Neural progenitor cell (in vitro differentiated cells): ENCODE measurements at regions not wholly inside any gene's neighbourhood (a gene's known extent, or its start where the extent isn't known, plus 50 kb on each side); places are given as distances from the start of the nearest gene placed in this dataset.

Experiments used
- DNase-seq: peaks from one replicate; pipeline ENCODE4 v3.0.0-alpha.2; 2016; ENCODE audit warnings: low spot score
- H2AFZ ChIP-seq: fragments of 200-600 bp; sonication (generic); replicated peaks from 2 replicates; pipeline ENCODE4 v1.6.1; 2016; ENCODE audit warnings: antibody characterized with exemption
- H3F3A ChIP-seq: fragments of 200-600 bp; sonication (generic); 2 replicates; pipeline ENCODE4 v1.6.1; 2016; ENCODE audit warnings: antibody characterized with exemption, low read depth
- H3K27ac ChIP-seq: fragments of 200-600 bp; sonication (generic); 2 replicates; pipeline ENCODE4 v1.5.1; 2016; ENCODE audit warnings: mild to moderate bottlenecking
- H3K27me3 ChIP-seq: fragments of 200-600 bp; sonication (generic); 2 replicates; pipeline ENCODE4 v1.6.1; 2016; ENCODE audit warnings: mild to moderate bottlenecking, moderate library complexity
- H3K36me3 ChIP-seq: fragments of 200-600 bp; sonication (generic); 2 replicates; pipeline ENCODE4 v1.5.1; 2016
- H3K4me1 ChIP-seq: fragments of 200-600 bp; sonication (generic); 2 replicates; pipeline ENCODE4 v1.6.1; 2016; ENCODE audit warnings: mixed run types
- H3K4me2 ChIP-seq: fragments of 200-600 bp; sonication (generic); 2 replicates; pipeline ENCODE4 v1.6.1; 2016
- H3K4me3 ChIP-seq: fragments of 200-600 bp; sonication (generic); 2 replicates; pipeline ENCODE4 v1.5.1; 2016
- H3K79me2 ChIP-seq: fragments of 200-600 bp; sonication (generic); 2 replicates; pipeline ENCODE4 v1.6.1; 2016; ENCODE audit warnings: low read depth
- H3K9ac ChIP-seq: fragments of 200-600 bp; sonication (generic); 2 replicates; pipeline ENCODE4 v1.6.1; 2016
- H3K9me3 ChIP-seq: fragments of 200-600 bp; sonication (generic); 2 replicates; pipeline ENCODE4 v1.5.1; 2016; ENCODE audit warnings: low read depth
- H4K20me1 ChIP-seq: fragments of 200-600 bp; sonication (generic); 2 replicates; pipeline ENCODE4 v1.6.1; 2016; ENCODE audit warnings: low read depth
- H3K27ac Mint-ChIP-seq: 3 replicates; pipeline ENCODE4 v1.8.0; 2021; ENCODE audit warnings: mixed read lengths
- H3K27me3 Mint-ChIP-seq: 2 replicates; pipeline ENCODE4 v1.8.0; 2022; ENCODE audit warnings: low read depth, mild to moderate bottlenecking, inconsistent platforms, moderate library complexity, mixed read lengths; ENCODE audit not compliant: insufficient read depth
- H3K36me3 Mint-ChIP-seq: 3 replicates; pipeline ENCODE4 v1.8.0; 2021; ENCODE audit warnings: mixed read lengths
- H3K4me1 Mint-ChIP-seq: 3 replicates; pipeline ENCODE4 v1.8.0; 2021; ENCODE audit warnings: mixed read lengths
- H3K4me3 Mint-ChIP-seq: 3 replicates; pipeline ENCODE4 v1.8.0; 2021; ENCODE audit warnings: mild to moderate bottlenecking, moderate library complexity, mixed read lengths
- H3K9me3 Mint-ChIP-seq: 3 replicates; pipeline ENCODE4 v1.8.0; 2020; ENCODE audit warnings: mixed read lengths
- EZH2 ChIP-seq: fragments of 200-600 bp; sonication (generic); IDR thresholded peaks from 2 replicates; pipeline ENCODE4 v1.6.1; 2017; ENCODE audit warnings: antibody characterized with exemption, mild to moderate bottlenecking, moderate library complexity
- EZH2phosphoT487 ChIP-seq: fragments of 200-600 bp; sonication (generic); IDR thresholded peaks from 2 replicates; pipeline ENCODE4 v1.6.1; 2017; ENCODE audit warnings: antibody characterized with exemption
- TF ChIP-seq, protein P1 (sequence below): fragments of 200-600 bp; sonication (generic); IDR thresholded peaks from 2 replicates; pipeline ENCODE4 v1.5.1; 2017; ENCODE audit warnings: antibody characterized with exemption, mild to moderate bottlenecking

DNA sequence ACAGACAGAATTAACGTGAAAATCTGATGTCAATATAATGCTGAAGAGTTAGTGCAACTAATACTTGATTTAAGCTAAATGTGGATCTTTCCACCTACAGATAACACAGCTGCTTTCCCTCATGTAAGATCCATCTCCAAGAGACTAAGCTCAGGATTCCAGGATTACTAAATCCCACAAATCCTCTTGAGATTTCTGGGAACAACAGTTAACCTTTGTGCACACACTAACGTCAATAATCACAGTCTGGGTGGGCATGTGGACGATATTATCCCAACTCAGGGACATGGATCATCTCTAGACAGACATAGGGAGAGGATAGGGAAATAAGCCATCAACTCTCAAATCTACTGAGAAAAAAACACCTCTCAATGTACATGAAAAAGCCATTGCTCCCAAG lies 432.6 kb downstream of the SATB2 start:
- H3F3A ChIP-seq, result no peaks in the 10 kb centered on the region
- Mint-ChIP-seq H3K27me3 (no peaks in the 10 kb centered on the region), H3K27ac (no peak overlapping the region), H3K36me3 (no peaks in the 10 kb centered on the region), H3K4me1 (no peaks in the 10 kb centered on the region), H3K4me3 (no peak overlapping the region), H3K9me3 (no peaks in the 10 kb centered on the region)
- H3K4me3 ChIP-seq, result no peak overlapping the region
- no peaks in the 10 kb centered on the region for H3K4me1 ChIP-seq
- H3K36me3 ChIP-seq, result no peaks in the 10 kb centered on the region
- H3K27ac ChIP-seq, result peak overlapping the region; percentile 20
- H4K20me1 ChIP-seq, result no peaks in the 10 kb centered on the region
- peak; percentile 6 for DNase-seq
- H3K4me2 ChIP-seq, result no peak overlapping the region
- no peak overlapping the region for H3K9ac ChIP-seq
- no peaks in the 10 kb centered on the region for H3K9me3 ChIP-seq
- no peaks in the 10 kb centered on the region for H3K27me3 ChIP-seq
- H3K79me2 ChIP-seq, result no peaks in the 10 kb centered on the region
- TF ChIP-seq EZH2phosphoT487 (no peak), EZH2 (no peak)
- TF ChIP-seq, protein P1, sequence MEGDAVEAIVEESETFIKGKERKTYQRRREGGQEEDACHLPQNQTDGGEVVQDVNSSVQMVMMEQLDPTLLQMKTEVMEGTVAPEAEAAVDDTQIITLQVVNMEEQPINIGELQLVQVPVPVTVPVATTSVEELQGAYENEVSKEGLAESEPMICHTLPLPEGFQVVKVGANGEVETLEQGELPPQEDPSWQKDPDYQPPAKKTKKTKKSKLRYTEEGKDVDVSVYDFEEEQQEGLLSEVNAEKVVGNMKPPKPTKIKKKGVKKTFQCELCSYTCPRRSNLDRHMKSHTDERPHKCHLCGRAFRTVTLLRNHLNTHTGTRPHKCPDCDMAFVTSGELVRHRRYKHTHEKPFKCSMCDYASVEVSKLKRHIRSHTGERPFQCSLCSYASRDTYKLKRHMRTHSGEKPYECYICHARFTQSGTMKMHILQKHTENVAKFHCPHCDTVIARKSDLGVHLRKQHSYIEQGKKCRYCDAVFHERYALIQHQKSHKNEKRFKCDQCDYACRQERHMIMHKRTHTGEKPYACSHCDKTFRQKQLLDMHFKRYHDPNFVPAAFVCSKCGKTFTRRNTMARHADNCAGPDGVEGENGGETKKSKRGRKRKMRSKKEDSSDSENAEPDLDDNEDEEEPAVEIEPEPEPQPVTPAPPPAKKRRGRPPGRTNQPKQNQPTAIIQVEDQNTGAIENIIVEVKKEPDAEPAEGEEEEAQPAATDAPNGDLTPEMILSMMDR, result no peak
- H2AFZ ChIP-seq, result peak overlapping the region; percentile 28

DNA sequence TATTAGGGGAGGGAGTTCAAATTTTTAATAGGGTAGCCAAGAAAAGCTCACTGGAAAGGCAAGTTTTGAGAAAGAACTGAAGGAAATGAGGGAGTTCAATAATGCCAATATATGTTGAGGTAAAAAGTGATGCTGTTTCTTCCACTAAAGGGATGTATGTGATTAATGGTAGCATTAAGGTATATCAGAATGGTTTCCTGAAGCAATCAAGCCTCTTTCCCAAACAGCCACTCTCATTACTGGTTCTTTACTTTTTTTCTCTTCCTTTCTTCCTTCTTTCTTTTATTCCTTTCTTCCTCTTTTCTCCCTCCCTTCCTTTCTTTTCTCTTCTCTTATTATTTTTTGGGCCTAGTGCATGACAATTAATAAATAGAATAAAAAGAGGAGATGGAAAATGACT lies 433.5 kb downstream of the SATB2 start:
- no peaks in the 10 kb centered on the region for H3K9me3 ChIP-seq
- H3K79me2 ChIP-seq, result no peaks in the 10 kb centered on the region
- TF ChIP-seq EZH2phosphoT487, result no peak
- TF ChIP-seq, protein P1, result no peak
- no peak for TF ChIP-seq EZH2
- H3K4me1 ChIP-seq, result no peaks in the 10 kb centered on the region
- Mint-ChIP-seq H3K4me1 (no peaks in the 10 kb centered on the region), H3K4me3 (no peak overlapping the region), H3K27ac (no peak overlapping the region), H3K27me3 (no peaks in the 10 kb centered on the region), H3K9me3 (no peaks in the 10 kb centered on the region), H3K36me3 (no peaks in the 10 kb centered on the region)
- no peak overlapping the region for H3K9ac ChIP-seq
- no peaks in the 10 kb centered on the region for H3K36me3 ChIP-seq
- no peak overlapping the region for H3K4me3 ChIP-seq
- H4K20me1 ChIP-seq, result no peaks in the 10 kb centered on the region
- H3K27ac ChIP-seq, result no peak overlapping the region
- H3K27me3 ChIP-seq, result no peaks in the 10 kb centered on the region
- no peak overlapping the region for H2AFZ ChIP-seq
- DNase-seq, result no peak
- no peak overlapping the region for H3K4me2 ChIP-seq
- H3F3A ChIP-seq, result no peaks in the 10 kb centered on the region

DNA sequence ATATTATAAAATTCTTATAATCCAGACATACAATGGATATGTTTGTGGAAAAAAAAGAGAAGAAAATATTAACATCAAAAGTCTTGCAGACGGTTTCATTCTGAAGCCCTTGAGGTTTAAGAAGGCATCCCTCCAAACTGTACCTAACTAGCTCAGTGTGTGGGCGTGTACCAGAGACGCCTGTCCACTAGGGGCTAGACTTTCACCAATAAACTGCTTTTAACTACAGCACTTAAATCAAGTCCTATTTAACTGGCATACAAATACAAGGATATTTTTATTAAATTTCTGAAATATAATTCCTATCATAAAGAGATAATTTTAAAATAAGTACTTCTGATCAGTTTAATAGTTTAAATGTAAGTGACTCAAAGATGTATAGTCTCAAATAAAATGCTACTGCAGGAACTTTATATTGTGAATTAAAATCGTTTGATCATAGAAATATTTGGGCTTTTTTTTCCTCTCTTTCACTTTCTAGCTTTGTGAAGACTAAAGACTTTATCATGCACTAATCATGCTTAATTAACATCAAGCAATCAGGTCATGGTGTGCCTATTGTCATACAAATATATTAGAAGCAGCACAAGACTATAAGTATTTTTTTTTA lies 437.7 kb downstream of the SATB2 start:
- TF ChIP-seq EZH2 (no peak), EZH2phosphoT487 (no peak)
- TF ChIP-seq, protein P1, result peak; percentile 64
- Histone ChIP-seq H3F3A (no peaks in the 10 kb centered on the region), H3K36me3 (no peaks in the 10 kb centered on the region), H3K9me3 (no peaks in the 10 kb centered on the region), H4K20me1 (no peaks in the 10 kb centered on the region), H3K4me2 (no peak overlapping the region), H3K27ac (no peak overlapping the region), H3K4me1 (no peaks in the 10 kb centered on the region), H3K79me2 (no peaks in the 10 kb centered on the region), H3K27me3 (no peaks in the 10 kb centered on the region), H2AFZ (no peak overlapping the region), H3K4me3 (no peak overlapping the region), H3K9ac (no peak overlapping the region)
- H3K27me3 Mint-ChIP-seq, result no peaks in the 10 kb centered on the region
- H3K4me1 Mint-ChIP-seq, result no peaks in the 10 kb centered on the region
- no peaks in the 10 kb centered on the region for H3K9me3 Mint-ChIP-seq
- peak; percentile 66 for DNase-seq
- H3K27ac Mint-ChIP-seq, result no peak overlapping the region
- no peaks in the 10 kb centered on the region for H3K36me3 Mint-ChIP-seq
- H3K4me3 Mint-ChIP-seq, result no peak overlapping the region
